GM12878 (cell line): ENCODE measurements at regions not wholly inside any gene's neighbourhood (a gene's known extent, or its start where the extent isn't known, plus 50 kb on each side); places are given as distances from the start of the nearest gene placed in this dataset.

ENCODE experiments used
- ATAC-seq: fragments of 200-7000 bp; cut with Tn5 transposase; 3 replicates; pipeline ENCODE4 v1.9.1; 2020; ENCODE audit warnings: mild to moderate bottlenecking, moderate library complexity
- BruUV-seq: library from RNA; stranded (reverse); fragments of 400-500 nt; replicated peaks from 2 replicates; lab custom pipeline; 2021; lab: Mats Ljungman, UMichigan
- CTCF ChIA-PET: fragments of 300-600 bp; sonication (Branson Sonifier 250); formaldehyde crosslinking; extraction: SDS; loops from one replicate; lab custom pipeline; 2021; ENCODE audit warnings: inconsistent platforms; lab: Yijun Ruan, JAX
- POLR2A ChIA-PET: fragments of 350-600 bp; formaldehyde crosslinking; extraction: SDS; loops from one replicate; lab custom pipeline; 2021; ENCODE audit warnings: inconsistent platforms; lab: Charles Lee
- RAD21 ChIA-PET: fragments of 300-600 bp; sonication (Branson Sonifier 250); formaldehyde crosslinking; loops from one replicate; lab custom pipeline; 2023; ENCODE audit warnings: antibody characterized with exemption; ENCODE audit not compliant: unreplicated experiment; lab: Charles Lee
- SMC1A ChIA-PET: fragments of 300-600 bp; sonication (Branson Sonifier 250); formaldehyde crosslinking; loops from one replicate; lab custom pipeline; 2023; ENCODE audit not compliant: unreplicated experiment, uncharacterized antibody; lab: Charles Lee
- DNase-seq: peaks from one replicate; pipeline ENCODE4 v3.0.0-alpha.2; 2011; ENCODE audit warnings: low read depth, low spot score
- FAIRE-seq: peaks from 3 replicates; lab custom pipeline; 2011; peaks lifted over from hg19 to GRCh38; lab: Jason Lieb, UNC
- H2AFZ ChIP-seq: 2 replicates; pipeline ENCODE4 v1.6.0; 2011; ENCODE audit warnings: low read depth, low read length, control low read depth; ENCODE audit not compliant: control insufficient read depth
- H3K27ac ChIP-seq: 2 replicates; pipeline ENCODE4 v1.5.1; 2011; ENCODE audit warnings: control low read depth; ENCODE audit not compliant: control insufficient read depth, insufficient read depth
- H3K27me3 ChIP-seq, 2 experiments: replicated peaks in 1 of 2; 2 replicates each; pipeline versions ENCODE4 v1.6.0 to v1.6.1; 2011; ENCODE audit warnings: low read length in 1 of 2; ENCODE audit not compliant: control insufficient read depth in 2 of 2, insufficient read depth in 2 of 2
- H3K36me3 ChIP-seq, 2 experiments: 2 replicates each; pipeline ENCODE4 v1.5.1; 2011; ENCODE audit warnings: low read length in 1 of 2; ENCODE audit not compliant: control insufficient read depth in 2 of 2, insufficient read depth in 2 of 2
- H3K4me1 ChIP-seq: 2 replicates; pipeline ENCODE4 v1.6.1; 2011; ENCODE audit warnings: mild to moderate bottlenecking, low read length, moderate library complexity, mixed read lengths; ENCODE audit not compliant: control insufficient read depth, insufficient read depth
- H3K4me2 ChIP-seq: 2 replicates; pipeline ENCODE4 v1.6.0; 2011; ENCODE audit warnings: control low read depth; ENCODE audit not compliant: control insufficient read depth, insufficient read depth
- H3K4me3 ChIP-seq: fragments of 200-600 bp; sonication (generic); 2 replicates; pipeline ENCODE4 v1.5.1; 2016
- H3K79me2 ChIP-seq: 2 replicates; pipeline ENCODE4 v1.6.0; 2011; ENCODE audit warnings: low read length; ENCODE audit not compliant: control insufficient read depth, insufficient read depth
- H3K9ac ChIP-seq: 2 replicates; pipeline ENCODE4 v1.8.0; 2011; ENCODE audit warnings: low read length, control low read depth, mixed read lengths; ENCODE audit not compliant: control insufficient read depth, insufficient read depth
- H3K9me3 ChIP-seq: replicated peaks from 3 replicates; pipeline ENCODE4 v1.5.1; 2011; ENCODE audit warnings: mild to moderate bottlenecking, low read length; ENCODE audit not compliant: control insufficient read depth, insufficient read depth
- H4K20me1 ChIP-seq: 2 replicates; pipeline ENCODE4 v1.6.0; 2011; ENCODE audit not compliant: control insufficient read depth, insufficient read depth
- BRCA1 ChIP-seq: IDR thresholded peaks from 2 replicates; pipeline ENCODE4 v1.6.1; 2011; ENCODE audit warnings: low read depth, low read length, improper control_type of control experiment
- CHD1 ChIP-seq: IDR thresholded peaks from 2 replicates; pipeline ENCODE4 v1.6.1; 2012; ENCODE audit warnings: low read depth, low read length, improper control_type of control experiment
- FOXM1 ChIP-seq: IDR thresholded peaks from 2 replicates; pipeline ENCODE4 v1.6.1; 2012; ENCODE audit warnings: low read depth, mild to moderate bottlenecking, inconsistent platforms, low read length, moderate library complexity
- HCFC1 ChIP-seq: fragments of 150-350 bp; IDR thresholded peaks from 2 replicates; pipeline ENCODE4 v1.6.1; 2014; ENCODE audit warnings: low read length
- RCOR1 ChIP-seq: conservative IDR thresholded peaks from 2 replicates; pipeline ENCODE4 v1.6.1; 2012; ENCODE audit warnings: low read depth, low read length, improper control_type of control experiment
- STAT3 ChIP-seq: IDR thresholded peaks from 2 replicates; pipeline ENCODE4 v1.6.1; 2011; ENCODE audit warnings: low read depth, low read length, improper control_type of control experiment
- WGBS: methylation state at CpG from one replicate; pipeline ENCODE4 v1.1.6; 2016; ENCODE audit warnings: low lambda C conversion rate; ENCODE audit not compliant: insufficient replicate concordance, insufficient coverage; ENCODE audit errors: missing lambda C conversion rate; 5-methylcytosine and 5-hydroxymethylcytosine counted together
- in situ Hi-C: fragments of 300-500 bp; cut with MboI; formaldehyde crosslinking; loops from 9 replicates; pipeline ENCODE4 v1.14.3; 2018; ENCODE audit warnings: mixed read lengths
- intact Hi-C: fragments of 100-400 bp; cut with micrococcal nuclease; formaldehyde crosslinking; loops from one replicate; pipeline ENCODE4 v1.14.2; 2022; ENCODE audit not compliant: unreplicated experiment
- TF ChIP-seq, protein P1 (sequence below): IDR thresholded peaks from 2 replicates; pipeline ENCODE4 v1.6.1; 2012; ENCODE audit warnings: mild to moderate bottlenecking, low read depth, low read length
- TF ChIP-seq, protein P2 (sequence below): fragments of 450-650 bp; IDR thresholded peaks from 2 replicates; pipeline ENCODE4 v1.6.1; 2016; ENCODE audit warnings: mild to moderate bottlenecking
- TF ChIP-seq, protein P3 (sequence below): fragments of 450-650 bp; IDR thresholded peaks from 2 replicates; pipeline ENCODE4 v1.6.1; 2017; ENCODE audit warnings: mild to moderate bottlenecking, low read depth, inconsistent platforms; ENCODE audit not compliant: poor library complexity, severe bottlenecking
- TF ChIP-seq, protein P4 (sequence below): fragments of 450-650 bp; IDR thresholded peaks from 2 replicates; pipeline ENCODE4 v1.6.1; 2017; ENCODE audit warnings: low read depth, mild to moderate bottlenecking, moderate library complexity

DNA sequence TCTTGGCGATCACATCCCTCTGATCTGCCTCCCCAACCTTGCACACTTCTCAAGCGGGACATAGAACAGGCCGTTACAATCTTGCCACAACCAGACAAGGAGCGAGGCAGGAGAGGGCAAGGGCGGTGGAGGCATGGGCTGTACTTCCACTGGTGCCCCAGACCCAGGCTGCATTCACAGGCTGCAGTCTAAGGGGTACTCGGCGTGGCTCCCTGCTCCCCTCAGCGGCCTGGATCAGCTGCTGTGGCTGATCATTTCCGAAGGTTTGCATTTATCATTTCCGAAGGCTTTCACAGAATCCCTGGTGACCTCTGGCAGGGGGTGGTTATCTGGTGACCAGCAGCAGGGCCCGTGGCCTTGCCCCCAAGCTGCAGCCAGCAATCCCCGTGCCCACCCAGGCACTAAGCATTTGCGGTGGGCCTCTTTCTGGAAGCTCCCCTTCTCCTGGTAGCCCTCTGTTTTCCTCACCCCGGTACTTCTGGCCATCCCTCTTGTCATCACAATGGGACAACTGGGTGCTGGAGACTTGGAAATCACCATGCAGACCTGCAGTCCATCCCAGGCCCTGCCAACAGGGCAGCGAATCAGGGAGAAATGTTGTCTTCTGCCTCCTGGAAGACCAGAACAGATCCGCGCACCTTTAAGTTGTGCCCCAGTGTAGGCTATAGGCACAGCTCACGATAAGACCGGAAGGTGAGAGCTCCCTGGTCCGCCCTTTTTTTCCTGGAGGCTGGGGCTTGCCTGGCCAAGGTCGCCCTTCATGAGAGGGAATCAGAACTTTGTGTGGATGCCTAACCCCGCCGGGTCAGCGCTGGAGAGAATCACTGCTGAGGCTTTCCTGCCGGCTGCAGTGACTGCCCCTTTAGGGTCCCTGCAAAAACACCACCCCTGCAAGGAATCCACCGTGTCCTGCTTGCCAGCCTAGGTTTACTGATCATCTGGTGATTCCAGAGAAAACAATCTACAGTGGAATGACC is 1739.1 kb downstream of the TP53TG3F start (continued):
- no peak for TF ChIP-seq RCOR1

DNA sequence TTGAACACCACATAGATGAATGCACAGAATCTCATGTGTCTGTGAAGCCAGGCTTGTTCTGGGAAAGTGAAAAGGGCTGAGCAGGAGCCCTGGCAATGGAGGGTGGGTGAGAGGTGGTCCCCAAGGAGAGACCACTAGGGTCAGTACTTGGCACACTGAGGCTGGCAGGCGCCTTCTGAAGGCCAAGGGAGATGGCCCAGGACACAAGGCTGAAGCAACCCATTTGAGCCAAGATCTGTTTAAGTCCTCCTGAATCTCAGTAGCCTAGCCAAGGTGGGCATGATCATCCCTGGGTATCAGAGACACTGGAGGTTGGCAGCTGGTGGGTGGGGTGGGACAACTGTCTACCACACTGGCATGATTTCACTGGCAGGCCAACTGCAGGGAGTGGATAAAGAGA is 1741.2 kb downstream of the TP53TG3F start:
- intact Hi-C loops (no loop called here), in situ Hi-C loops (no loop called here)
- ChIA-PET POLR2A (no interaction called here), RAD21 (no interaction called here), SMC1A (no interaction called here), CTCF (no interaction called here)
- no peak for TF ChIP-seq HCFC1
- no peak for TF ChIP-seq FOXM1
- TF ChIP-seq, protein P1, sequence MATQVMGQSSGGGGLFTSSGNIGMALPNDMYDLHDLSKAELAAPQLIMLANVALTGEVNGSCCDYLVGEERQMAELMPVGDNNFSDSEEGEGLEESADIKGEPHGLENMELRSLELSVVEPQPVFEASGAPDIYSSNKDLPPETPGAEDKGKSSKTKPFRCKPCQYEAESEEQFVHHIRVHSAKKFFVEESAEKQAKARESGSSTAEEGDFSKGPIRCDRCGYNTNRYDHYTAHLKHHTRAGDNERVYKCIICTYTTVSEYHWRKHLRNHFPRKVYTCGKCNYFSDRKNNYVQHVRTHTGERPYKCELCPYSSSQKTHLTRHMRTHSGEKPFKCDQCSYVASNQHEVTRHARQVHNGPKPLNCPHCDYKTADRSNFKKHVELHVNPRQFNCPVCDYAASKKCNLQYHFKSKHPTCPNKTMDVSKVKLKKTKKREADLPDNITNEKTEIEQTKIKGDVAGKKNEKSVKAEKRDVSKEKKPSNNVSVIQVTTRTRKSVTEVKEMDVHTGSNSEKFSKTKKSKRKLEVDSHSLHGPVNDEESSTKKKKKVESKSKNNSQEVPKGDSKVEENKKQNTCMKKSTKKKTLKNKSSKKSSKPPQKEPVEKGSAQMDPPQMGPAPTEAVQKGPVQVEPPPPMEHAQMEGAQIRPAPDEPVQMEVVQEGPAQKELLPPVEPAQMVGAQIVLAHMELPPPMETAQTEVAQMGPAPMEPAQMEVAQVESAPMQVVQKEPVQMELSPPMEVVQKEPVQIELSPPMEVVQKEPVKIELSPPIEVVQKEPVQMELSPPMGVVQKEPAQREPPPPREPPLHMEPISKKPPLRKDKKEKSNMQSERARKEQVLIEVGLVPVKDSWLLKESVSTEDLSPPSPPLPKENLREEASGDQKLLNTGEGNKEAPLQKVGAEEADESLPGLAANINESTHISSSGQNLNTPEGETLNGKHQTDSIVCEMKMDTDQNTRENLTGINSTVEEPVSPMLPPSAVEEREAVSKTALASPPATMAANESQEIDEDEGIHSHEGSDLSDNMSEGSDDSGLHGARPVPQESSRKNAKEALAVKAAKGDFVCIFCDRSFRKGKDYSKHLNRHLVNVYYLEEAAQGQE, result no peak
- TF ChIP-seq, protein P2, sequence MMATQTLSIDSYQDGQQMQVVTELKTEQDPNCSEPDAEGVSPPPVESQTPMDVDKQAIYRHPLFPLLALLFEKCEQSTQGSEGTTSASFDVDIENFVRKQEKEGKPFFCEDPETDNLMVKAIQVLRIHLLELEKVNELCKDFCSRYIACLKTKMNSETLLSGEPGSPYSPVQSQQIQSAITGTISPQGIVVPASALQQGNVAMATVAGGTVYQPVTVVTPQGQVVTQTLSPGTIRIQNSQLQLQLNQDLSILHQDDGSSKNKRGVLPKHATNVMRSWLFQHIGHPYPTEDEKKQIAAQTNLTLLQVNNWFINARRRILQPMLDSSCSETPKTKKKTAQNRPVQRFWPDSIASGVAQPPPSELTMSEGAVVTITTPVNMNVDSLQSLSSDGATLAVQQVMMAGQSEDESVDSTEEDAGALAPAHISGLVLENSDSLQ, result no peak
- no peak for TF ChIP-seq BRCA1
- TF ChIP-seq, protein P3, sequence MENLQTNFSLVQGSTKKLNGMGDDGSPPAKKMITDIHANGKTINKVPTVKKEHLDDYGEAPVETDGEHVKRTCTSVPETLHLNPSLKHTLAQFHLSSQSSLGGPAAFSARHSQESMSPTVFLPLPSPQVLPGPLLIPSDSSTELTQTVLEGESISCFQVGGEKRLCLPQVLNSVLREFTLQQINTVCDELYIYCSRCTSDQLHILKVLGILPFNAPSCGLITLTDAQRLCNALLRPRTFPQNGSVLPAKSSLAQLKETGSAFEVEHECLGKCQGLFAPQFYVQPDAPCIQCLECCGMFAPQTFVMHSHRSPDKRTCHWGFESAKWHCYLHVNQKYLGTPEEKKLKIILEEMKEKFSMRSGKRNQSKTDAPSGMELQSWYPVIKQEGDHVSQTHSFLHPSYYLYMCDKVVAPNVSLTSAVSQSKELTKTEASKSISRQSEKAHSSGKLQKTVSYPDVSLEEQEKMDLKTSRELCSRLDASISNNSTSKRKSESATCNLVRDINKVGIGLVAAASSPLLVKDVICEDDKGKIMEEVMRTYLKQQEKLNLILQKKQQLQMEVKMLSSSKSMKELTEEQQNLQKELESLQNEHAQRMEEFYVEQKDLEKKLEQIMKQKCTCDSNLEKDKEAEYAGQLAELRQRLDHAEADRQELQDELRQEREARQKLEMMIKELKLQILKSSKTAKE, result no peak
- no peak for TF ChIP-seq CHD1
- TF ChIP-seq, protein P4, sequence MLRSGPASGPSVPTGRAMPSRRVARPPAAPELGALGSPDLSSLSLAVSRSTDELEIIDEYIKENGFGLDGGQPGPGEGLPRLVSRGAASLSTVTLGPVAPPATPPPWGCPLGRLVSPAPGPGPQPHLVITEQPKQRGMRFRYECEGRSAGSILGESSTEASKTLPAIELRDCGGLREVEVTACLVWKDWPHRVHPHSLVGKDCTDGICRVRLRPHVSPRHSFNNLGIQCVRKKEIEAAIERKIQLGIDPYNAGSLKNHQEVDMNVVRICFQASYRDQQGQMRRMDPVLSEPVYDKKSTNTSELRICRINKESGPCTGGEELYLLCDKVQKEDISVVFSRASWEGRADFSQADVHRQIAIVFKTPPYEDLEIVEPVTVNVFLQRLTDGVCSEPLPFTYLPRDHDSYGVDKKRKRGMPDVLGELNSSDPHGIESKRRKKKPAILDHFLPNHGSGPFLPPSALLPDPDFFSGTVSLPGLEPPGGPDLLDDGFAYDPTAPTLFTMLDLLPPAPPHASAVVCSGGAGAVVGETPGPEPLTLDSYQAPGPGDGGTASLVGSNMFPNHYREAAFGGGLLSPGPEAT, result no peak
- no peak for TF ChIP-seq STAT3
- ATAC-seq, result no peak
- Histone ChIP-seq H3K79me2 (no peaks in the 10 kb centered on the region), H3K27me3 (no peaks in the 10 kb centered on the region), H3K27ac (no peak overlapping the region), H3K4me1 (no peaks in the 10 kb centered on the region), H3K4me3 (no peak overlapping the region), H3K9ac (no peak overlapping the region), H3K4me2 (no peak overlapping the region), H3K36me3 (no peaks in the 10 kb centered on the region), H4K20me1 (no peaks in the 10 kb centered on the region), H3K9me3 (no peaks in the 10 kb centered on the region; the same call in 2 of the 3 replicates), H2AFZ (no peak overlapping the region)
- no TSS peak for BruUV-seq
- FAIRE-seq, result no peak
- 0% methylated on average over 1 of the region's 1 CpG for WGBS
- DNase-seq, result no peak
